MM.1S (cell line): ENCODE measurements at regions not wholly inside any gene's neighbourhood (a gene's known extent, or its start where the extent isn't known, plus 50 kb on each side); places are given as distances from the start of the nearest gene placed in this dataset.
"Not testable (repeated sequence)": the region's sequence is repeated elsewhere in the genome, so short reads cannot be mapped to it uniquely, and the experiment has no call there.

Experiments used
- DNase-seq: peaks from one replicate; pipeline ENCODE4 v3.0.0-alpha.2; 2015
- H2AFZ ChIP-seq: fragments of 300-600 bp; sonication (generic); 2 replicates; pipeline ENCODE4 v1.6.0; 2016; ENCODE audit warnings: antibody characterized with exemption, low read length
- H3F3A ChIP-seq: fragments of 300-600 bp; sonication (generic); 2 replicates; pipeline ENCODE4 v1.6.1; 2016; ENCODE audit warnings: mild to moderate bottlenecking, antibody characterized with exemption, low read length, moderate library complexity, mixed read lengths; ENCODE audit not compliant: insufficient read depth
- H3K27ac ChIP-seq: fragments of 300-600 bp; sonication (generic); 2 replicates; pipeline ENCODE4 v1.5.1; 2016; ENCODE audit warnings: mild to moderate bottlenecking, low read length
- H3K27me3 ChIP-seq: fragments of 300-600 bp; sonication (generic); replicated peaks from 2 replicates; pipeline ENCODE4 v1.6.0; 2016; ENCODE audit warnings: low read length; ENCODE audit not compliant: insufficient read depth
- H3K36me3 ChIP-seq: fragments of 300-600 bp; sonication (generic); replicated peaks from 2 replicates; pipeline ENCODE4 v1.6.1; 2016; ENCODE audit warnings: mild to moderate bottlenecking, low read length, mixed read lengths; ENCODE audit not compliant: insufficient read depth
- H3K4me1 ChIP-seq: fragments of 300-600 bp; sonication (generic); 2 replicates; pipeline ENCODE4 v1.6.1; 2016; ENCODE audit warnings: low read length, mixed read lengths
- H3K4me2 ChIP-seq: fragments of 300-600 bp; sonication (generic); 2 replicates; pipeline ENCODE4 v1.6.0; 2016; ENCODE audit warnings: low read depth, low read length
- H3K4me3 ChIP-seq: fragments of 300-600 bp; sonication (generic); 2 replicates; pipeline ENCODE4 v1.5.1; 2016; ENCODE audit warnings: low read length, mixed read lengths
- H3K79me2 ChIP-seq: fragments of 300-600 bp; sonication (generic); 2 replicates; pipeline ENCODE4 v1.6.1; 2016; ENCODE audit warnings: mixed run types, low read length, mixed read lengths
- H3K9ac ChIP-seq: fragments of 300-600 bp; sonication (generic); 2 replicates; pipeline ENCODE4 v1.6.1; 2016; ENCODE audit warnings: low read length, mixed read lengths
- H3K9me2 ChIP-seq: fragments of 300-600 bp; sonication (generic); replicated peaks from 2 replicates; pipeline ENCODE4 v1.6.1; 2016; ENCODE audit warnings: mild to moderate bottlenecking, low read length, mixed read lengths; ENCODE audit not compliant: insufficient read depth
- H3K9me3 ChIP-seq: fragments of 300-600 bp; sonication (generic); replicated peaks from 2 replicates; pipeline ENCODE4 v1.6.1; 2016; ENCODE audit warnings: mild to moderate bottlenecking, low read length, mixed read lengths; ENCODE audit not compliant: insufficient read depth
- H4K20me1 ChIP-seq: fragments of 300-600 bp; sonication (generic); 2 replicates; pipeline ENCODE4 v1.6.1; 2016; ENCODE audit warnings: mild to moderate bottlenecking, low read length, moderate library complexity, mixed read lengths; ENCODE audit not compliant: insufficient read depth
- TF ChIP-seq, protein P1 (sequence below): fragments of 300-600 bp; sonication (generic); IDR thresholded peaks from 2 replicates; pipeline ENCODE4 v1.5.1; 2016; ENCODE audit warnings: antibody characterized with exemption, low read length, mixed read lengths

GRCh38 chr9:85818971-85819370 is 77.2 kb upstream of the AGTPBP1 start:
- H3K9ac ChIP-seq, H3K4me1 ChIP-seq, H3K27ac ChIP-seq, H3K4me3 ChIP-seq, H3K36me3 ChIP-seq, H3K4me2 ChIP-seq, H3K27me3 ChIP-seq, H3F3A ChIP-seq, H2AFZ ChIP-seq, H3K79me2 ChIP-seq, H3K9me3 ChIP-seq, H4K20me1 ChIP-seq, DNase-seq, H3K9me2 ChIP-seq: not testable (repeated sequence)
- TF ChIP-seq, protein P1, sequence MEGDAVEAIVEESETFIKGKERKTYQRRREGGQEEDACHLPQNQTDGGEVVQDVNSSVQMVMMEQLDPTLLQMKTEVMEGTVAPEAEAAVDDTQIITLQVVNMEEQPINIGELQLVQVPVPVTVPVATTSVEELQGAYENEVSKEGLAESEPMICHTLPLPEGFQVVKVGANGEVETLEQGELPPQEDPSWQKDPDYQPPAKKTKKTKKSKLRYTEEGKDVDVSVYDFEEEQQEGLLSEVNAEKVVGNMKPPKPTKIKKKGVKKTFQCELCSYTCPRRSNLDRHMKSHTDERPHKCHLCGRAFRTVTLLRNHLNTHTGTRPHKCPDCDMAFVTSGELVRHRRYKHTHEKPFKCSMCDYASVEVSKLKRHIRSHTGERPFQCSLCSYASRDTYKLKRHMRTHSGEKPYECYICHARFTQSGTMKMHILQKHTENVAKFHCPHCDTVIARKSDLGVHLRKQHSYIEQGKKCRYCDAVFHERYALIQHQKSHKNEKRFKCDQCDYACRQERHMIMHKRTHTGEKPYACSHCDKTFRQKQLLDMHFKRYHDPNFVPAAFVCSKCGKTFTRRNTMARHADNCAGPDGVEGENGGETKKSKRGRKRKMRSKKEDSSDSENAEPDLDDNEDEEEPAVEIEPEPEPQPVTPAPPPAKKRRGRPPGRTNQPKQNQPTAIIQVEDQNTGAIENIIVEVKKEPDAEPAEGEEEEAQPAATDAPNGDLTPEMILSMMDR = peak; percentile 16; the same call in 1 of the 2 replicates

GRCh38 chr9:85820598-85820997 is 78.8 kb upstream of the AGTPBP1 start:
- H3K9me2 ChIP-seq, H3K4me3 ChIP-seq, H3K27me3 ChIP-seq, H3K36me3 ChIP-seq, H3K79me2 ChIP-seq, H3K9me3 ChIP-seq, DNase-seq, H3K9ac ChIP-seq, H2AFZ ChIP-seq, H3K27ac ChIP-seq, H3F3A ChIP-seq, H4K20me1 ChIP-seq, H3K4me1 ChIP-seq, H3K4me2 ChIP-seq: not testable (repeated sequence)

- not testable (repeated sequence) for H3K36me3 ChIP-seq, H3K27me3 ChIP-seq, H3K79me2 ChIP-seq, H3K9me2 ChIP-seq, H3K9me3 ChIP-seq, H4K20me1 ChIP-seq, H3K4me1 ChIP-seq, H3K4me2 ChIP-seq, DNase-seq, H3K4me3 ChIP-seq, H3F3A ChIP-seq, H3K9ac ChIP-seq, H3K27ac ChIP-seq, H2AFZ ChIP-seq
- TF ChIP-seq, protein P1 = peak; percentile 13; the same call in 1 of the 2 replicates
These were observed 83.2 kb upstream of the AGTPBP1 start for GRCh38 chr9:85824949-85825348.

DNA sequence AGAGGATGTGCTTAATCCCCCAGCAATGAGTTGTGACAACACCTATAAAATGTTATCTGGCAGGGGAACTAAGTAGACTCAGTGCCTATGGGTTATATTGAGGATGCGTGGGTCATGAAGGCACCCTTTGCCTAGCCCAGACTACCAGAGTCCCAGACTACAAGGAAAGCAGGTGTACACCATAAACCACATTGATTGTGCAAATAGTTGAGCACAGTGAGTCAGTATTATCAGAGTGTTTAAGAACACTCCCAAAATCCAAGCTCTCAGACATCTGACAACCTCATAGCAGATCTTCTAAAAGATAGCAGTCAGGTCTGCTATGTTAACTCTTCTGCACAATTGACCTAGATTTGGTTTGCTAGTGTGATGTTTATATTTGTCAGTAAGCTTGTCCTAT is 92.8 kb upstream of the AGTPBP1 start:
- H3K9me3 ChIP-seq, H3K79me2 ChIP-seq, H3K27me3 ChIP-seq, H3K36me3 ChIP-seq, H3K9me2 ChIP-seq, H3K27ac ChIP-seq, H3K9ac ChIP-seq, H3K4me3 ChIP-seq, H2AFZ ChIP-seq, H3K4me1 ChIP-seq, H3F3A ChIP-seq, H3K4me2 ChIP-seq, H4K20me1 ChIP-seq, DNase-seq: not testable (repeated sequence)

DNA sequence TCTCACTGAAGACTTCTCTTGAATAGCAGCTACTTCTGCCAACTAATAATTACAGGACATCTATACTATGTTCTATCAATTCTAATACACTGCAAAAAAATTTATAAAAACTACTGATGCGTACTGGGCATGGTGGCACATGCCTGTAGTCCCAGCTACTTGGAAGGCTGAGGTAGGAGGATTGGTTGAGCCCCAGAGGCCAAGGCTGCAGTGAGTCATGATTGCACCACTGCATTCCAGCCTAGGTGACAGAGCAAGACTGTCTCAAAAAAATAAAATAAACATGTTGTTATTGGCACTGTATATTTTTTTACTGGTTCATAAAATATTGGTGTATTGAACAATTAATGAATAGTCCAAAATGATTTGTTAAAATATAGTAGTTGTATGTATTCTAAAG is 97.0 kb upstream of the NAA35 start:
- H3K27me3 ChIP-seq, H3K9me2 ChIP-seq, H3K4me2 ChIP-seq, H3K79me2 ChIP-seq, H2AFZ ChIP-seq, H3K36me3 ChIP-seq, H3F3A ChIP-seq, DNase-seq, H3K9me3 ChIP-seq, H3K4me1 ChIP-seq, H3K4me3 ChIP-seq, H3K27ac ChIP-seq, H3K9ac ChIP-seq, H4K20me1 ChIP-seq: not testable (repeated sequence)

DNA sequence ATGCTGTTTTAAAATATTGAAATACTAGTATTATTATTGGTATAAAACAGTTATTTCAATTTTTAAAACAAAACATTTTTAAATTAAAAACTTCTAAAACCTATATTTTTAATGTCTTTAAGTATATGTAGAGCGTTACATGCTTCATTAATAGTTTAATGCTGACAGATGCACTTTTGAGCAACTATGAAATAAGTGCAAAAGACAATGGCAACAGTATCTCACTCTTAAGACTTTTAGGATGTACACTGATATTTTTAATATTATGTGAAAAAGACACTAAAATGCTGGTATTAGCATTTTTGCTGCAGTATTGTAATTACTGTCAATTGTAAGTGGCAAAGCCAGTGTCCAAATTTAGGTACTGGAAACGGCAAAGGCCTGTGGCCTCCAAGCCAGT is 93.2 kb upstream of the NAA35 start:
- not testable (repeated sequence) for H3K9me2 ChIP-seq, H3F3A ChIP-seq

More for the DNA sequence above, 93.2 kb upstream of the NAA35 start:
- not testable (repeated sequence) for H3K4me1 ChIP-seq, H3K36me3 ChIP-seq, H3K9me3 ChIP-seq, H3K79me2 ChIP-seq, H3K27ac ChIP-seq, H3K4me2 ChIP-seq, H2AFZ ChIP-seq, DNase-seq, H3K4me3 ChIP-seq, H3K27me3 ChIP-seq, H3K9ac ChIP-seq, H4K20me1 ChIP-seq
